Tibial nerve (tissue), 4 donors: ENCODE measurements at regions not wholly inside any gene's neighbourhood (a gene's known extent, or its start where the extent isn't known, plus 50 kb on each side); places are given as distances from the start of the nearest gene placed in this dataset.

Experiments
- CTCF ChIP-seq, 5 experiments: fragments of 200-600 bp in 3 of 5; fragments of 450-650 bp in 2 of 5; sonication (generic) in 3 of 5; IDR thresholded peaks; one replicate each; pipeline ENCODE4 v1.5.1; 2016 to 2019; ENCODE audit warnings: antibody characterized with exemption in 5 of 5, mild to moderate bottlenecking in 3 of 5, moderate library complexity in 2 of 5
- EP300 ChIP-seq, 2 donors: sonication (generic); formaldehyde crosslinking; IDR thresholded peaks; one replicate each; pipeline ENCODE4 v1.6.1; 2017; ENCODE audit warnings: antibody characterized with exemption in 2 of 2, mild to moderate bottlenecking in 1 of 2
- POLR2A ChIP-seq, 2 donors: fragments of 450-650 bp; IDR thresholded peaks; one replicate each; pipeline ENCODE4 v1.6.1; 2017; ENCODE audit warnings: antibody characterized with exemption in 2 of 2, mild to moderate bottlenecking in 2 of 2, moderate library complexity in 2 of 2

GRCh38 chr5:144778561-144778960, 607.9 kb downstream of the KCTD16 start:
- no peak for TF ChIP-seq CTCF (IDR thresholded peaks at IDR 0.05)
- TF ChIP-seq POLR2A (IDR thresholded peaks at IDR 0.05) = no peak
- TF ChIP-seq EP300 (IDR thresholded peaks at IDR 0.05) = no peak
